ENCODE measurements at regions not wholly inside any gene's neighbourhood (a gene's known extent, or its start where the extent isn't known, plus 50 kb on each side); places are given as distances from the start of the nearest gene placed in this dataset.

GRCh38 chr13:59166174-59166573, 997.6 kb downstream of the DIAPH3 start:
- no peak overlapping the region for H3K27ac ChIP-seq (ENCODE audit: low read depth)
- ATAC-seq (no peak), DNase-seq (ENCODE audit: low spot score) (no peak)
- Mint-ChIP-seq H3K4me1 (peaks cover 5% of the 10 kb centered on the region; the same call in 2 of the 3 replicates), H3K4me3 (no peak overlapping the region), H3K27ac (no peak overlapping the region), H3K36me3 (ENCODE audit: low read depth) (no peaks in the 10 kb centered on the region), H3K27me3 (ENCODE audit: insufficient read depth, low read depth, poor library complexity) (no peaks in the 10 kb centered on the region), H3K9me3 (no peaks in the 10 kb centered on the region)
- H3K79me2 ChIP-seq (replicated peaks; ENCODE audit: insufficient read depth) = no peaks in the 10 kb centered on the region
- no peaks in the 10 kb centered on the region for H3F3A ChIP-seq (replicated peaks; ENCODE audit: low read depth)
- no peak overlapping the region for H3K4me3 ChIP-seq
- H3K4me2 ChIP-seq = no peak overlapping the region
- H2AFZ ChIP-seq = no peak overlapping the region
- TF ChIP-seq EZH2phosphoT487 (IDR thresholded peaks at IDR 0.05; ENCODE audit: unreplicated experiment) (no peak), REST (IDR thresholded peaks at IDR 0.05; ENCODE audit: unreplicated experiment) (no peak), NANOG (IDR thresholded peaks at IDR 0.05; ENCODE audit: borderline replicate concordance) (no peak), ZNF331 (CRISPR knock-in tag; IDR thresholded peaks at IDR 0.05; ENCODE audit: low read depth) (no peak), JUNB (IDR thresholded peaks at IDR 0.05; ENCODE audit: unreplicated experiment) (no peak), STAT1 (IDR thresholded peaks at IDR 0.05; ENCODE audit: unreplicated experiment) (no peak), CREB1 (CRISPR knock-in tag; IDR thresholded peaks at IDR 0.05; ENCODE audit: low read depth) (no peak), EZH2 (IDR thresholded peaks at IDR 0.05; ENCODE audit: low read depth, unreplicated experiment) (no peak), ETS1 (IDR thresholded peaks at IDR 0.05) (no peak), ZNF114 (CRISPR knock-in tag; IDR thresholded peaks at IDR 0.05) (no peak), CTCF (conservative IDR thresholded peaks at IDR 0.05; ENCODE audit: low read depth in 2 of 2) (no peak), ZNF462 (CRISPR knock-in tag; IDR thresholded peaks at IDR 0.05) (no peak), POLR2AphosphoS5 (IDR thresholded peaks at IDR 0.05; ENCODE audit: low read depth) (no peak)
- no peaks in the 10 kb centered on the region for H3K36me3 ChIP-seq (ENCODE audit: insufficient read depth)
- no peaks in the 10 kb centered on the region for H3K27me3 ChIP-seq (ENCODE audit: insufficient read depth)
- no peaks in the 10 kb centered on the region for H3K9me2 ChIP-seq (ENCODE audit: insufficient read depth)
- H3K4me1 ChIP-seq (ENCODE audit: insufficient read depth) = 0 out of 2 replicates have a peak, but pooled peaks cover 5% of the 10 kb centered on the region
- H4K20me1 ChIP-seq (replicated peaks; ENCODE audit: insufficient read depth) = no peaks in the 10 kb centered on the region

Data from GM23338 (cell line).